Mesenchymal stem cell (in vitro differentiated cells and primary cell): ENCODE measurements at regions not wholly inside any gene's neighbourhood (a gene's known extent, or its start where the extent isn't known, plus 50 kb on each side); places are given as distances from the start of the nearest gene placed in this dataset. TPM values are rescaled to one million over a fixed set of nuclear protein-coding genes. Genes with fewer than 3 reads are reported as not detected.

Source experiments
- DNase-seq: peaks from one replicate; pipeline ENCODE4 v3.0.0-alpha.2; 2013
- H2AFZ ChIP-seq: one replicate; pipeline ENCODE4 v1.6.1; 2013; ENCODE audit warnings: low read depth, mild to moderate bottlenecking, control low read depth, inconsistent platforms, low read length, moderate library complexity
- H2AK5ac ChIP-seq: 2 replicates; pipeline ENCODE4 v1.6.1; 2013; ENCODE audit warnings: low read length, moderate library complexity, mild to moderate bottlenecking, inconsistent platforms; ENCODE audit not compliant: severe bottlenecking
- H2BK120ac ChIP-seq: one replicate; pipeline ENCODE4 v1.6.1; 2013; ENCODE audit warnings: low read depth, mild to moderate bottlenecking, inconsistent platforms, low read length, moderate library complexity
- H2BK12ac ChIP-seq, 2 experiments: one replicate each; pipeline ENCODE4 v1.6.1; 2013; ENCODE audit warnings: inconsistent platforms in 2 of 2, low read length in 2 of 2, mild to moderate bottlenecking in 2 of 2, moderate library complexity in 2 of 2, control low read depth in 1 of 2
- H2BK15ac ChIP-seq: one replicate; pipeline ENCODE4 v1.6.1; 2013; ENCODE audit warnings: mild to moderate bottlenecking, low read depth, inconsistent platforms; ENCODE audit not compliant: poor library complexity, severe bottlenecking
- H2BK5ac ChIP-seq: 2 replicates; pipeline ENCODE4 v1.6.1; 2013; ENCODE audit warnings: low read depth, mild to moderate bottlenecking, low read length, control low read depth, inconsistent platforms; ENCODE audit not compliant: poor library complexity, severe bottlenecking
- H3K14ac ChIP-seq, 2 experiments: one replicate each; pipeline ENCODE4 v1.6.1; 2013; ENCODE audit warnings: inconsistent platforms in 2 of 2, low read length in 2 of 2, control low read depth in 1 of 2, mild to moderate bottlenecking in 1 of 2, moderate library complexity in 1 of 2
- H3K18ac ChIP-seq, 2 experiments: one replicate each; pipeline ENCODE4 v1.6.1; 2013; ENCODE audit warnings: inconsistent platforms in 2 of 2, low read length in 2 of 2, control low read depth in 1 of 2, low read depth in 1 of 2, mild to moderate bottlenecking in 1 of 2
- H3K23ac ChIP-seq, 2 experiments: one replicate each; pipeline ENCODE4 v1.6.1; 2013; ENCODE audit warnings: inconsistent platforms in 2 of 2, low read length in 2 of 2, mild to moderate bottlenecking in 2 of 2, moderate library complexity in 2 of 2, control low read depth in 1 of 2
- H3K27ac ChIP-seq: 2 replicates; pipeline ENCODE4 v1.5.1; 2013; ENCODE audit warnings: mild to moderate bottlenecking, moderate library complexity, low read length, control low read depth, inconsistent platforms; ENCODE audit not compliant: poor library complexity, severe bottlenecking
- H3K27me3 ChIP-seq, 2 experiments: 2 replicates each; pipeline versions ENCODE4 v1.6.1 to v1.7.0; 2013; ENCODE audit warnings: low read length in 2 of 2, mild to moderate bottlenecking in 2 of 2, moderate library complexity in 2 of 2, control low read depth in 1 of 2, inconsistent platforms in 1 of 2; ENCODE audit not compliant: control insufficient read depth in 1 of 2, insufficient read depth in 1 of 2
- H3K36me3 ChIP-seq, 2 experiments: 2 replicates each; pipeline versions ENCODE4 v1.6.1 to v1.7.0; 2013; ENCODE audit warnings: low read length in 2 of 2, control low read depth in 1 of 2, inconsistent platforms in 1 of 2, low read depth in 1 of 2, mild to moderate bottlenecking in 1 of 2; ENCODE audit not compliant: insufficient read depth in 2 of 2, control insufficient read depth in 1 of 2
- H3K4ac ChIP-seq, 2 experiments: one replicate each; pipeline ENCODE4 v1.6.1; 2013; ENCODE audit warnings: inconsistent platforms in 2 of 2, low read length in 2 of 2, mild to moderate bottlenecking in 2 of 2, moderate library complexity in 2 of 2, control low read depth in 1 of 2, low read depth in 1 of 2
- H3K4me1 ChIP-seq: 2 replicates; pipeline ENCODE4 v1.6.1; 2013; ENCODE audit warnings: low read depth, low read length, control low read depth; ENCODE audit not compliant: control insufficient read depth, insufficient read depth
- H3K4me2 ChIP-seq: 2 replicates; pipeline ENCODE4 v1.6.1; 2013; ENCODE audit warnings: low read length, mild to moderate bottlenecking, inconsistent platforms; ENCODE audit not compliant: poor library complexity, severe bottlenecking
- H3K4me3 ChIP-seq, 2 experiments: 2 replicates each; pipeline versions ENCODE4 v1.5.1 to v1.7.0; 2013; ENCODE audit warnings: low read length in 2 of 2, mild to moderate bottlenecking in 2 of 2, control low read depth in 1 of 2, low read depth in 1 of 2; ENCODE audit not compliant: insufficient read depth in 1 of 2
- H3K79me1 ChIP-seq: replicated peaks from 2 replicates; pipeline ENCODE4 v1.6.1; 2013; ENCODE audit warnings: mild to moderate bottlenecking, control low read depth, low read length, inconsistent platforms; ENCODE audit not compliant: poor library complexity, severe bottlenecking
- H3K9ac ChIP-seq: 2 replicates; pipeline ENCODE4 v1.7.0; 2013; ENCODE audit warnings: mild to moderate bottlenecking, low read length, moderate library complexity
- H3K9me3 ChIP-seq: 2 replicates; pipeline ENCODE4 v1.7.0; 2013; ENCODE audit warnings: mild to moderate bottlenecking, low read length; ENCODE audit not compliant: control insufficient read depth
- H4K8ac ChIP-seq: one replicate; pipeline ENCODE4 v1.6.1; 2013; ENCODE audit warnings: inconsistent platforms, mild to moderate bottlenecking, low read length, moderate library complexity
- H4K91ac ChIP-seq: one replicate; pipeline ENCODE4 v1.6.1; 2013; ENCODE audit warnings: mild to moderate bottlenecking, low read length, inconsistent platforms
- small RNA-seq: library from polyadenylated mRNA; stranded (forward); fragments of <200 nt; extraction: miRNeasy Mini kit (QIAGEN cat#:217004); gene quantifications from one replicate; pipeline ENCODE3, GENCODE V24; 2013; ENCODE audit warnings: low read depth

DNA sequence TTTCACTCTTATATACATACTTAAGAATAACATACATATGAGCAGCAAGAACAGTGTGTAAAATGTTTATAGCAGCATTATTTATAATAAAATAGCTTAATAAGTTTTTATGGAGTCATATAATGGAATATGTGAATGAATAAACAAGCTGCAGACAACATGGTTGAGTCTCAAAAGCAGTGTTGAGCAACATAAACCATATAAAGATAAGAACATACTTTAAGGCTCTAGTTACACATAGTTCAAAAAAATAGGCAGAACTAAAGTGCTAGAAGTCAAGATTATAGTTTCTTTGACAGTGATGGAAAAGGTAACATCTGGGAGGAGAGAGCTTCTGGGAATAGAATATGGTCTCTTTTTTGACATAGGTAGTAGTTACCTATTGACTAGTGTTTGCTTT is 53.7 kb upstream of the ADAMTS19 start:
- Histone ChIP-seq H2BK12ac (no peak overlapping the region), H4K8ac (no peak overlapping the region), H3K4me3 (no peak overlapping the region), H2AFZ (no peak overlapping the region), H2BK5ac (no peak overlapping the region), H3K4me1 (peaks cover 2% of the 10 kb centered on the region), H3K27me3 (no peaks in the 10 kb centered on the region), H2BK15ac (no peak overlapping the region), H3K18ac (no peak overlapping the region), H3K79me1 (no peaks in the 10 kb centered on the region), H3K27ac (no peak overlapping the region), H3K4ac (no peak overlapping the region), H3K23ac (no peak overlapping the region), H3K9me3 (no peaks in the 10 kb centered on the region), H3K14ac (no peak overlapping the region), H4K91ac (no peak overlapping the region), H2AK5ac (no peak overlapping the region), H3K4me2 (no peak overlapping the region), H3K9ac (no peak overlapping the region), H3K36me3 (no peaks in the 10 kb centered on the region), H2BK120ac (no peak overlapping the region)
- DNase-seq, result no peak

Small RNA genes in the stretch of these regions (small RNA-seq; reads per million reads assigned to genes)
- gene MIR4460, result not detected
